ENCODE measurements at regions not wholly inside any gene's neighbourhood (a gene's known extent, or its start where the extent isn't known, plus 50 kb on each side); places are given as distances from the start of the nearest gene placed in this dataset.

GRCh38 chr20:53691060-53691810 lies 97.6 kb upstream of the ZNF217 start:
- TF ChIP-seq CTCF (conservative IDR thresholded peaks at IDR 0.05; ENCODE audit: low read depth) = no peak
- no peak overlapping the region for H3K27ac ChIP-seq
- ChIA-PET POLR2A (ENCODE audit: low non-redundant PET) (no interaction called here), CTCF (interaction anchor here (0.6 to 1.0 kb wide), 5 partner anchors 16 to 207 kb away, joined by 3 to 4 read pairs (median 3); no protein-coding TSS in a partner anchor)
- peak; percentile 83 for DNase-seq (ENCODE audit: low spot score)

GRCh38 chr20:53688085-53688484 lies 94.4 kb upstream of the ZNF217 start:
- ChIA-PET POLR2A (ENCODE audit: low non-redundant PET) (no interaction called here), CTCF (interaction anchor here (0.7 kb wide), 2 partner anchors 9 to 26 kb away, joined by 3 read pairs; no protein-coding TSS in a partner anchor)
- no peak overlapping the region for H3K27ac ChIP-seq
- no peak for DNase-seq (ENCODE audit: low spot score)
- no peak for TF ChIP-seq CTCF (conservative IDR thresholded peaks at IDR 0.05; ENCODE audit: low read depth)

GRCh38 chr20:53685070-53685595 lies 91.5 kb upstream of the ZNF217 start:
- no peak overlapping the region for H3K27ac ChIP-seq
- POLR2A ChIA-PET (ENCODE audit: low non-redundant PET) = no interaction called here
- CTCF ChIA-PET = interaction anchor here (0.6 kb wide), 1 partner anchor 1519 kb away, joined by 3 read pairs; no protein-coding TSS in a partner anchor
- no peak for TF ChIP-seq CTCF (conservative IDR thresholded peaks at IDR 0.05; ENCODE audit: low read depth)
- no peak for DNase-seq (ENCODE audit: low spot score)

GRCh38 chr20:53683506-53683905 lies 89.9 kb upstream of the ZNF217 start:
- H3K27ac ChIP-seq = no peak overlapping the region
- POLR2A ChIA-PET (ENCODE audit: low non-redundant PET) = no interaction called here
- no peak for DNase-seq (ENCODE audit: low spot score)
- CTCF ChIA-PET = interaction anchor here (0.6 to 0.7 kb wide), 2 partner anchors 28 to 410 kb away, joined by 3 to 4 read pairs; no protein-coding TSS in a partner anchor
- TF ChIP-seq CTCF (conservative IDR thresholded peaks at IDR 0.05; ENCODE audit: low read depth) = no peak

- TF ChIP-seq CTCF (conservative IDR thresholded peaks at IDR 0.05; ENCODE audit: low read depth) = no peak
- no peak for DNase-seq (ENCODE audit: low spot score)
- ChIA-PET CTCF (interaction anchor here (0.6 to 1.0 kb wide), 3 partner anchors 23 to 180 kb away, joined by 3 to 4 read pairs (median 3); no protein-coding TSS in a partner anchor), POLR2A (ENCODE audit: low non-redundant PET) (no interaction called here)
- H3K27ac ChIP-seq = no peak overlapping the region
Observed at GRCh38 chr20:53681352-53682212, 87.9 kb upstream of the ZNF217 start.

- no peak for TF ChIP-seq CTCF (conservative IDR thresholded peaks at IDR 0.05; ENCODE audit: low read depth)
- DNase-seq (ENCODE audit: low spot score) = no peak
- H3K27ac ChIP-seq = no peak overlapping the region
- ChIA-PET POLR2A (ENCODE audit: low non-redundant PET) (no interaction called here), CTCF (no interaction called here)
Observed at GRCh38 chr20:53679597-53680309, 86.1 kb upstream of the ZNF217 start.

Measured in RWPE1 (cell line).